Glutamatergic neuron (in vitro differentiated cells): ENCODE measurements at regions not wholly inside any gene's neighbourhood (a gene's known extent, or its start where the extent isn't known, plus 50 kb on each side); places are given as distances from the start of the nearest gene placed in this dataset.

Source experiments
- DNase-seq: peaks from one replicate; pipeline ENCODE4 v3.0.0; 2022
- H3K27ac Mint-ChIP-seq: one replicate; pipeline ENCODE4 v1.8.0; 2020; ENCODE audit warnings: mild to moderate bottlenecking, mixed read lengths, inconsistent platforms; ENCODE audit not compliant: unreplicated experiment
- H3K27me3 Mint-ChIP-seq: one replicate; pipeline ENCODE4 v1.8.0; 2020; ENCODE audit warnings: mild to moderate bottlenecking, moderate library complexity, mixed read lengths, inconsistent platforms; ENCODE audit not compliant: unreplicated experiment
- H3K36me3 Mint-ChIP-seq: one replicate; pipeline ENCODE4 v1.8.0; 2020; ENCODE audit warnings: mild to moderate bottlenecking, mixed read lengths, inconsistent platforms; ENCODE audit not compliant: unreplicated experiment
- H3K4me1 Mint-ChIP-seq: one replicate; pipeline ENCODE4 v1.8.0; 2020; ENCODE audit warnings: mild to moderate bottlenecking, low read depth, mixed read lengths, inconsistent platforms; ENCODE audit not compliant: unreplicated experiment
- H3K4me3 Mint-ChIP-seq: one replicate; pipeline ENCODE4 v1.8.0; 2020; ENCODE audit warnings: mild to moderate bottlenecking, mixed read lengths, inconsistent platforms; ENCODE audit not compliant: unreplicated experiment
- H3K9me3 Mint-ChIP-seq: one replicate; pipeline ENCODE4 v1.8.0; 2020; ENCODE audit warnings: mild to moderate bottlenecking, moderate library complexity, mixed read lengths, inconsistent platforms; ENCODE audit not compliant: unreplicated experiment
- TF ChIP-seq, protein P1 (sequence below): fragments of 200-600 bp; sonication (generic); IDR thresholded peaks from one replicate; pipeline ENCODE4 v1.5.0; 2021; ENCODE audit not compliant: partially characterized antibody, unreplicated experiment

DNA sequence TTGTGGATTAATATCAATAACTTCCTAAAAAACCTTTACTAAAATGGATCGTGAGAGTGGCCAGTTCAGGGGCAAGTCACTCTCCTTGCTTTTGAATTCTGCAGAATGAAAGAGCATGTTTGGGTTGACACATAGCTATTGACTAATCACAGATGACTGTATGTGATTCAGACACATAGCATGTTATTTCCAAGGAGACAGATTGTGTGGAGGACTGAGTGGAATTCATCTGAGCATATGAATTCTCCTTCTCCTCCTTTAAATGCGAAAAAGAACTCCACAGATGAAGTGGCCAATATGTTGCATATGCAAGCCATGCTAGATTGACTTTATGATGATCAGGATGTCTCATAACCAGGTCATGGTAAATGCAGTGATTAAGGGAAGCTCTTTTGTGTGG, 249.4 kb upstream of the FAM98A start:
- Mint-ChIP-seq H3K4me1 (no peaks in the 10 kb centered on the region), H3K27ac (no peak overlapping the region), H3K27me3 (no peaks in the 10 kb centered on the region), H3K9me3 (peaks cover 2% of the 10 kb centered on the region), H3K4me3 (no peak overlapping the region), H3K36me3 (peaks cover 18% of the 10 kb centered on the region)
- TF ChIP-seq, protein P1, sequence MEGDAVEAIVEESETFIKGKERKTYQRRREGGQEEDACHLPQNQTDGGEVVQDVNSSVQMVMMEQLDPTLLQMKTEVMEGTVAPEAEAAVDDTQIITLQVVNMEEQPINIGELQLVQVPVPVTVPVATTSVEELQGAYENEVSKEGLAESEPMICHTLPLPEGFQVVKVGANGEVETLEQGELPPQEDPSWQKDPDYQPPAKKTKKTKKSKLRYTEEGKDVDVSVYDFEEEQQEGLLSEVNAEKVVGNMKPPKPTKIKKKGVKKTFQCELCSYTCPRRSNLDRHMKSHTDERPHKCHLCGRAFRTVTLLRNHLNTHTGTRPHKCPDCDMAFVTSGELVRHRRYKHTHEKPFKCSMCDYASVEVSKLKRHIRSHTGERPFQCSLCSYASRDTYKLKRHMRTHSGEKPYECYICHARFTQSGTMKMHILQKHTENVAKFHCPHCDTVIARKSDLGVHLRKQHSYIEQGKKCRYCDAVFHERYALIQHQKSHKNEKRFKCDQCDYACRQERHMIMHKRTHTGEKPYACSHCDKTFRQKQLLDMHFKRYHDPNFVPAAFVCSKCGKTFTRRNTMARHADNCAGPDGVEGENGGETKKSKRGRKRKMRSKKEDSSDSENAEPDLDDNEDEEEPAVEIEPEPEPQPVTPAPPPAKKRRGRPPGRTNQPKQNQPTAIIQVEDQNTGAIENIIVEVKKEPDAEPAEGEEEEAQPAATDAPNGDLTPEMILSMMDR: no peak
- DNase-seq: no peak

DNA sequence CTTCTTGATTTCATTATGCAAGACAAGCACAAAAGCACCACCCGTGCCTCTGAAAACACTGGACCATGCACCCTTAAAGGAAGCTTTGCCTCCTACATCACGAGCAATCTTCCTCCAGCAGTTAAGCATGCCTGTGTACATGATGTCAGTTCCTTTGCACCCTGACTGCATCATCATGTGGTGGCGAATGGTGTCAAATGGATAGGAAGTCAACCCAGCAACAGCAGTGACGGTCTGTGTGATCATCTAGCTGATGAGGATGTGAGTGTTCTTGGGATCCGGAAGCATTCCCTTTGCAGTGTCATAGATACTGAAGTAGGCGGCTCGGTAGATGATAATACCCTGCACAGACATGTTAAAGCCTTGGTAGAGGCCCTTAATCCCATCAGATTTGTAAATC, 240.7 kb upstream of the FAM98A start:
- H3K27ac Mint-ChIP-seq: no peak overlapping the region
- no peaks in the 10 kb centered on the region for H3K36me3 Mint-ChIP-seq
- no peaks in the 10 kb centered on the region for H3K27me3 Mint-ChIP-seq
- peaks cover 1% of the 10 kb centered on the region for H3K9me3 Mint-ChIP-seq
- no peak overlapping the region for H3K4me3 Mint-ChIP-seq
- TF ChIP-seq, protein P1: no peak
- DNase-seq: no peak
- H3K4me1 Mint-ChIP-seq: no peaks in the 10 kb centered on the region

DNA sequence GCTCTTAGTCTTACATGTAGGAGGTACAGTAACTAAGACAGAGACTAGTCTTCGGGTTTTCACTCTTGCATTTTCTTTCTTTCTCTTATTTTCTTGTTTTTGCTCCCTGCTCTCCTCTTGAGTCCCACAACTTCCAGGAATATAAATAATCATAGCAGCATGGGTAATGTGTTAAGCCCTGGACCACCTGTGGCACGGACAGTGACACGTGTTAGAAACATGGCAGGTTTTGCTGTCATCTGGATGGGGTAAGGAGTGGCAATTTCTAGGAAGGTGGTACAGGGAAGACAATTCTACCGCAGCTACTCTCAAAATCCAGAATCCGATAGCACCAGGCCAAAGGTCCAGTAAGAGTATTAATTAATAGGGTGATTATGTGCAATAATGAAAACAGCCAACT, 237.5 kb upstream of the FAM98A start:
- no peaks in the 10 kb centered on the region for H3K4me1 Mint-ChIP-seq
- no peak overlapping the region for H3K27ac Mint-ChIP-seq
- TF ChIP-seq, protein P1: no peak
- no peaks in the 10 kb centered on the region for H3K36me3 Mint-ChIP-seq
- H3K27me3 Mint-ChIP-seq: no peaks in the 10 kb centered on the region
- peaks cover 1% of the 10 kb centered on the region for H3K9me3 Mint-ChIP-seq
- no peak for DNase-seq
- H3K4me3 Mint-ChIP-seq: no peak overlapping the region

DNA sequence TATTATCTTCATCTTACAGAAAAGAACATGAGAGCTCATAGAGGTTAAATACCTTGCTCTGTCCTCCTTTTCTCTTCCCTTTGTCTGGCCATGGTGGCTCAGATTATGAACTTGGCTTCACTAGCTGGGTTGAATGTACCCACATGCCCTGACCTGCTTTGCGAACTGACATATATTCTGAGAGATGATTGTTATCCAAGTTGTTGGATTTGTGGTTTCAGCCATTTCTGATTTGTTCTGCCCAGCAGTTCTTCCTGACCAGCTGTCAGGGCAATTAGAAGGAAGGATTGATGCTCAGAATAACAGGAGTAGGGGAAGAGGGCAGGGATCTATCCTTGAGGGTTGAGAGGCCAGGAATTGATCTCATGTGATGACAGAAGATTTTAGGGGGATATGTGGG, 236.8 kb upstream of the FAM98A start:
- H3K4me3 Mint-ChIP-seq: no peak overlapping the region
- no peaks in the 10 kb centered on the region for H3K36me3 Mint-ChIP-seq
- TF ChIP-seq, protein P1: no peak
- no peak for DNase-seq
- H3K9me3 Mint-ChIP-seq: peaks cover 1% of the 10 kb centered on the region
- H3K27me3 Mint-ChIP-seq: no peaks in the 10 kb centered on the region
- no peaks in the 10 kb centered on the region for H3K4me1 Mint-ChIP-seq
- no peak overlapping the region for H3K27ac Mint-ChIP-seq

DNA sequence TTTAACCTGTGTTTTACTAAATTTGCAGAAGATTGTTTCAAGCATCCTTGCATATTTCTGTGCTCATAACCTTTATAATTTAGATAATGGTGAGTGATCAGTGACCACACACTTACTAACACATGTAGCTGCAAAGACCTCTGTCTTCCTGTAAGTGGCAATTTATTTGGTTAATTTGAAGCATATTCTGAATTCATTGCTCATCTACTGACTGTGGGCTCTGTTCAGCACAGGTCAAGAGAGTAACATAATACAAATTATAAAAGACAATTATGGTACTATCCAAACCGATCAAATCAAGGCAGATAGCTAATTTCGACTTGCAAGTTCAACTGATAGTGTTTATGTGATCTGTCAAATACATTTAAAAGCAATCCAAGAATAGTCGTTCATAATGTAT, 223.9 kb upstream of the FAM98A start:
- Mint-ChIP-seq H3K36me3 (no peaks in the 10 kb centered on the region), H3K9me3 (peaks cover 9% of the 10 kb centered on the region), H3K4me3 (no peak overlapping the region), H3K27ac (no peak overlapping the region), H3K27me3 (no peaks in the 10 kb centered on the region), H3K4me1 (no peaks in the 10 kb centered on the region)
- DNase-seq: no peak
- TF ChIP-seq, protein P1: no peak
